Breast epithelium (tissue), 3 donors: ENCODE measurements at regions not wholly inside any gene's neighbourhood (a gene's known extent, or its start where the extent isn't known, plus 50 kb on each side); places are given as distances from the start of the nearest gene placed in this dataset.
"Not testable (repeated sequence)": the region's sequence is repeated elsewhere in the genome, so short reads cannot be mapped to it uniquely, and the experiment has no call there.

Experiments used
- POLR2A ChIP-seq: fragments of 450-650 bp; IDR thresholded peaks from one replicate; pipeline ENCODE4 v1.6.1; 2016; ENCODE audit warnings: antibody characterized with exemption, mild to moderate bottlenecking, moderate library complexity
- TF ChIP-seq, protein P1 (sequence below), 3 donors: fragments of 450-650 bp; IDR thresholded peaks; one replicate each; pipeline ENCODE4 v1.5.1; 2016 to 2017; ENCODE audit warnings: antibody characterized with exemption in 3 of 3, mild to moderate bottlenecking in 3 of 3, moderate library complexity in 3 of 3

DNA sequence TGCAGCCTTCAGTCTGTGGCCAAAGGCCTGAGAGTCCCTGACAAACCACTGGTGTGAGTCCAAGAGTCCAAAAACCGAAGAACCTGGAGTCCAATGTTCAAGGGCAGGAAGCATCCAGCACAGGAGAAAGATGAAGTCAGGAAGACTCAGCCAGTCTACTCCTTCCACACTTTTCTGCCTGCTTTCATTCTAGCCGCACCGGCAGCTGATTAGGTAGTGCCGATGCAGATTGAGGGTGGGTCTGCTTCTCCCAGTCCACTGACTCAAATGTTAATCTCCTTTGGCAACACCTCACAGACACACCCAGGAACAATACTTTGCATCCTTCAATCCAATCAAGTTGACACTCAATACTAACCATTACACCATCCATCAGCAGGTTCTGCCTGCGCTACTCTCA is 65.2 kb upstream of the WASF3 start:
- TF ChIP-seq, protein P1, sequence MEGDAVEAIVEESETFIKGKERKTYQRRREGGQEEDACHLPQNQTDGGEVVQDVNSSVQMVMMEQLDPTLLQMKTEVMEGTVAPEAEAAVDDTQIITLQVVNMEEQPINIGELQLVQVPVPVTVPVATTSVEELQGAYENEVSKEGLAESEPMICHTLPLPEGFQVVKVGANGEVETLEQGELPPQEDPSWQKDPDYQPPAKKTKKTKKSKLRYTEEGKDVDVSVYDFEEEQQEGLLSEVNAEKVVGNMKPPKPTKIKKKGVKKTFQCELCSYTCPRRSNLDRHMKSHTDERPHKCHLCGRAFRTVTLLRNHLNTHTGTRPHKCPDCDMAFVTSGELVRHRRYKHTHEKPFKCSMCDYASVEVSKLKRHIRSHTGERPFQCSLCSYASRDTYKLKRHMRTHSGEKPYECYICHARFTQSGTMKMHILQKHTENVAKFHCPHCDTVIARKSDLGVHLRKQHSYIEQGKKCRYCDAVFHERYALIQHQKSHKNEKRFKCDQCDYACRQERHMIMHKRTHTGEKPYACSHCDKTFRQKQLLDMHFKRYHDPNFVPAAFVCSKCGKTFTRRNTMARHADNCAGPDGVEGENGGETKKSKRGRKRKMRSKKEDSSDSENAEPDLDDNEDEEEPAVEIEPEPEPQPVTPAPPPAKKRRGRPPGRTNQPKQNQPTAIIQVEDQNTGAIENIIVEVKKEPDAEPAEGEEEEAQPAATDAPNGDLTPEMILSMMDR (IDR thresholded peaks at IDR 0.05), result not testable (repeated sequence)
- TF ChIP-seq POLR2A, result not testable (repeated sequence)
